SK-N-SH treated with all-trans-retinoic acid at 6 μM for 48 hours (cell line): ENCODE measurements at regions not wholly inside any gene's neighbourhood (a gene's known extent, or its start where the extent isn't known, plus 50 kb on each side); places are given as distances from the start of the nearest gene placed in this dataset.

Experiments used
- ATAC-seq: fragments of 200-7000 bp; cut with Tn5 transposase; 3 replicates; pipeline ENCODE4 v1.9.1; 2020; ENCODE audit warnings: mild to moderate bottlenecking, moderate library complexity
- ARNTL ChIP-seq: fragments of 450-650 bp; formaldehyde crosslinking; IDR thresholded peaks from 2 replicates; pipeline ENCODE4 v1.5.0; 2020; ENCODE audit warnings: low read depth, mild to moderate bottlenecking, moderate library complexity, borderline replicate concordance
- CREB5 ChIP-seq: fragments of 250-450 bp; sonication (Bioruptor Pico); IDR thresholded peaks from 2 replicates; pipeline ENCODE4 v1.5.1; 2020; ENCODE audit warnings: low read depth, mild to moderate bottlenecking, moderate library complexity
- CSDC2 ChIP-seq: fragments of 250-450 bp; sonication (Bioruptor Pico); IDR thresholded peaks from 2 replicates; pipeline ENCODE4 v1.5.0; 2020; ENCODE audit warnings: mild to moderate bottlenecking, moderate library complexity
- ESRRG ChIP-seq: fragments of 250-450 bp; sonication (Bioruptor Pico); IDR thresholded peaks from 2 replicates; pipeline ENCODE4 v1.6.1; 2021; ENCODE audit warnings: mild to moderate bottlenecking
- GLIS3 ChIP-seq: fragments of 250-450 bp; sonication (Bioruptor Pico); IDR thresholded peaks from 2 replicates; pipeline ENCODE4 v1.5.0; 2020; ENCODE audit warnings: mild to moderate bottlenecking, moderate library complexity
- OSR1 ChIP-seq: fragments of 250-450 bp; sonication (Bioruptor Pico); IDR thresholded peaks from 2 replicates; pipeline ENCODE4 v1.8.0; 2022; ENCODE audit warnings: moderate library complexity, mild to moderate bottlenecking, inconsistent platforms
- PATZ1 ChIP-seq: fragments of 250-450 bp; sonication (Bioruptor Pico); IDR thresholded peaks from 2 replicates; pipeline ENCODE4 v1.8.0; 2020; ENCODE audit warnings: mild to moderate bottlenecking, moderate library complexity, borderline replicate concordance
- POU6F1 ChIP-seq: fragments of 250-450 bp; sonication (Bioruptor Pico); IDR thresholded peaks from 2 replicates; pipeline ENCODE4 v1.8.0; 2021; ENCODE audit warnings: low read depth, mild to moderate bottlenecking, moderate library complexity, borderline replicate concordance
- PPARA ChIP-seq: fragments of 250-450 bp; sonication (Bioruptor Pico); IDR thresholded peaks from 2 replicates; pipeline ENCODE4 v1.5.0; 2020; ENCODE audit warnings: mild to moderate bottlenecking, borderline replicate concordance
- RARB ChIP-seq: fragments of 250-450 bp; sonication (Bioruptor Pico); IDR thresholded peaks from 2 replicates; pipeline ENCODE4 v1.8.0; 2021; ENCODE audit warnings: mild to moderate bottlenecking, moderate library complexity
- SNAI2 ChIP-seq: fragments of 250-450 bp; sonication (Bioruptor Pico); IDR thresholded peaks from 2 replicates; pipeline ENCODE4 v1.5.0; 2020; ENCODE audit warnings: mild to moderate bottlenecking, moderate library complexity
- TCF4 ChIP-seq: fragments of 250-450 bp; sonication (Bioruptor Pico); IDR thresholded peaks from 2 replicates; pipeline ENCODE4 v1.8.0; 2021; ENCODE audit warnings: mild to moderate bottlenecking, moderate library complexity, borderline replicate concordance
- TOX ChIP-seq: fragments of 250-450 bp; sonication (Bioruptor Pico); IDR thresholded peaks from 2 replicates; pipeline ENCODE4 v1.8.0; 2021; ENCODE audit warnings: mild to moderate bottlenecking, moderate library complexity, borderline replicate concordance
- ZC3H10 ChIP-seq: fragments of 250-450 bp; sonication (Bioruptor Pico); IDR thresholded peaks from 2 replicates; pipeline ENCODE4 v1.5.1; 2021; ENCODE audit warnings: mild to moderate bottlenecking, moderate library complexity
- ZFP3 ChIP-seq: fragments of 250-450 bp; sonication (Bioruptor Pico); IDR thresholded peaks from 2 replicates; pipeline ENCODE4 v1.5.0; 2020; ENCODE audit warnings: mild to moderate bottlenecking, moderate library complexity
- ZFP30 ChIP-seq: fragments of 450-650 bp; formaldehyde crosslinking; IDR thresholded peaks from 2 replicates; pipeline ENCODE4 v1.5.0; 2022; ENCODE audit warnings: mild to moderate bottlenecking, moderate library complexity
- ZNF565 ChIP-seq: fragments of 450-650 bp; formaldehyde crosslinking; conservative IDR thresholded peaks from 2 replicates; pipeline ENCODE4 v1.5.0; 2020; ENCODE audit warnings: low read depth, mild to moderate bottlenecking, moderate library complexity
- ZNF70 ChIP-seq: fragments of 450-650 bp; formaldehyde crosslinking; IDR thresholded peaks from 2 replicates; pipeline ENCODE4 v1.5.0; 2020; ENCODE audit warnings: mild to moderate bottlenecking, moderate library complexity
- ZNF8 ChIP-seq: fragments of 450-650 bp; formaldehyde crosslinking; IDR thresholded peaks from 2 replicates; pipeline ENCODE4 v1.5.0; 2020; ENCODE audit warnings: mild to moderate bottlenecking, moderate library complexity
- TF ChIP-seq, protein P1 (sequence below): fragments of 250-450 bp; sonication (Bioruptor Pico); IDR thresholded peaks from 2 replicates; pipeline ENCODE4 v1.5.0; 2020; ENCODE audit warnings: mild to moderate bottlenecking, moderate library complexity

DNA sequence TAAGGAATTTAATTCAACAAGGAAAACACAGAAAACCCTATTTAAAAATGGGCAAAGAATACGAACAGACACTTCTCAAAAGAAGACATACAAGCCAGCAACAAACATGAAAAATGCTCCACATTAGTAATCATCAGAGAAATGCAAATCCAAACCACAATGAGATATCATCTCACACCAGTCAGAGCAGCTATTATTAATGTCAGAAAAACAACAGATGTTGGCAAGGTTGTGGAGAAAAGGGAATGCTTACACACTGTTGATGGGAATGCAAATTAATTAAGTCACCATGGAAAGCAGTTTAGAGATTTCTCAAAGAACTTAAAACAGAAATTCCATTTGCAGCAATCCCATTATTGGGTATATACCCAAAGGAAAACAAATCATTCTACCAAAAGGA is 55.2 kb downstream of the GCC1 start:
- no peak for ATAC-seq
- TF ChIP-seq OSR1 (CRISPR knock-in tag) (no peak), ZNF8 (CRISPR knock-in tag) (no peak), ZNF70 (CRISPR knock-in tag) (no peak), TCF4 (CRISPR knock-in tag) (no peak), GLIS3 (no peak), ZFP30 (CRISPR knock-in tag) (no peak), ARNTL (CRISPR knock-in tag) (no peak), CSDC2 (CRISPR knock-in tag) (no peak), SNAI2 (no peak), PATZ1 (CRISPR knock-in tag) (no peak), ZFP3 (CRISPR knock-in tag) (no peak), RARB (CRISPR knock-in tag) (no peak), ZC3H10 (CRISPR knock-in tag) (no peak), CREB5 (CRISPR knock-in tag) (no peak)
- TF ChIP-seq, protein P1, sequence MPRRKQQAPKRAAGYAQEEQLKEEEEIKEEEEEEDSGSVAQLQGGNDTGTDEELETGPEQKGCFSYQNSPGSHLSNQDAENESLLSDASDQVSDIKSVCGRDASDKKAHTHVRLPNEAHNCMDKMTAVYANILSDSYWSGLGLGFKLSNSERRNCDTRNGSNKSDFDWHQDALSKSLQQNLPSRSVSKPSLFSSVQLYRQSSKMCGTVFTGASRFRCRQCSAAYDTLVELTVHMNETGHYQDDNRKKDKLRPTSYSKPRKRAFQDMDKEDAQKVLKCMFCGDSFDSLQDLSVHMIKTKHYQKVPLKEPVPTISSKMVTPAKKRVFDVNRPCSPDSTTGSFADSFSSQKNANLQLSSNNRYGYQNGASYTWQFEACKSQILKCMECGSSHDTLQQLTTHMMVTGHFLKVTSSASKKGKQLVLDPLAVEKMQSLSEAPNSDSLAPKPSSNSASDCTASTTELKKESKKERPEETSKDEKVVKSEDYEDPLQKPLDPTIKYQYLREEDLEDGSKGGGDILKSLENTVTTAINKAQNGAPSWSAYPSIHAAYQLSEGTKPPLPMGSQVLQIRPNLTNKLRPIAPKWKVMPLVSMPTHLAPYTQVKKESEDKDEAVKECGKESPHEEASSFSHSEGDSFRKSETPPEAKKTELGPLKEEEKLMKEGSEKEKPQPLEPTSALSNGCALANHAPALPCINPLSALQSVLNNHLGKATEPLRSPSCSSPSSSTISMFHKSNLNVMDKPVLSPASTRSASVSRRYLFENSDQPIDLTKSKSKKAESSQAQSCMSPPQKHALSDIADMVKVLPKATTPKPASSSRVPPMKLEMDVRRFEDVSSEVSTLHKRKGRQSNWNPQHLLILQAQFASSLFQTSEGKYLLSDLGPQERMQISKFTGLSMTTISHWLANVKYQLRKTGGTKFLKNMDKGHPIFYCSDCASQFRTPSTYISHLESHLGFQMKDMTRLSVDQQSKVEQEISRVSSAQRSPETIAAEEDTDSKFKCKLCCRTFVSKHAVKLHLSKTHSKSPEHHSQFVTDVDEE (CRISPR knock-in tag), result no peak

- no peak for ATAC-seq
- TF ChIP-seq ZNF565 (CRISPR knock-in tag), result no peak
- no peak for TF ChIP-seq ARNTL (CRISPR knock-in tag)
- no peak for TF ChIP-seq TCF4 (CRISPR knock-in tag)
- no peak for TF ChIP-seq PATZ1 (CRISPR knock-in tag)
- TF ChIP-seq CREB5 (CRISPR knock-in tag), result no peak
- TF ChIP-seq CSDC2 (CRISPR knock-in tag), result no peak
- no peak for TF ChIP-seq ZNF70 (CRISPR knock-in tag)
- no peak for TF ChIP-seq PPARA (CRISPR knock-in tag)
- TF ChIP-seq POU6F1 (CRISPR knock-in tag), result no peak
- no peak for TF ChIP-seq TOX (CRISPR knock-in tag)
- no peak for TF ChIP-seq ZFP30 (CRISPR knock-in tag)
- TF ChIP-seq RARB (CRISPR knock-in tag), result no peak
- TF ChIP-seq ESRRG (CRISPR knock-in tag), result no peak
Observed at GRCh38 chr7:127527561-127527960, 57.8 kb downstream of the GCC1 start.
